Fibroblast of the aortic adventitia (primary cell): ENCODE measurements at regions not wholly inside any gene's neighbourhood (a gene's known extent, or its start where the extent isn't known, plus 50 kb on each side); places are given as distances from the start of the nearest gene placed in this dataset.
A peak's percentile ranks its signal among the peaks of the same experiment; 100 is the strongest.

Source experiments
- DNase-seq: peaks from one replicate; pipeline ENCODE4 v3.0.0-alpha.2; 2010; ENCODE audit warnings: low read depth
- H3K4me3 ChIP-seq: 2 replicates; pipeline ENCODE4 v1.5.1; 2011; ENCODE audit warnings: low read depth, mild to moderate bottlenecking, control low read depth, low read length, moderate library complexity
- TF ChIP-seq, protein P1 (sequence below): IDR thresholded peaks from 2 replicates; pipeline ENCODE4 v1.5.1; 2011; ENCODE audit warnings: mild to moderate bottlenecking, low read length, control low read depth, inconsistent platforms; ENCODE audit not compliant: insufficient read depth

DNA sequence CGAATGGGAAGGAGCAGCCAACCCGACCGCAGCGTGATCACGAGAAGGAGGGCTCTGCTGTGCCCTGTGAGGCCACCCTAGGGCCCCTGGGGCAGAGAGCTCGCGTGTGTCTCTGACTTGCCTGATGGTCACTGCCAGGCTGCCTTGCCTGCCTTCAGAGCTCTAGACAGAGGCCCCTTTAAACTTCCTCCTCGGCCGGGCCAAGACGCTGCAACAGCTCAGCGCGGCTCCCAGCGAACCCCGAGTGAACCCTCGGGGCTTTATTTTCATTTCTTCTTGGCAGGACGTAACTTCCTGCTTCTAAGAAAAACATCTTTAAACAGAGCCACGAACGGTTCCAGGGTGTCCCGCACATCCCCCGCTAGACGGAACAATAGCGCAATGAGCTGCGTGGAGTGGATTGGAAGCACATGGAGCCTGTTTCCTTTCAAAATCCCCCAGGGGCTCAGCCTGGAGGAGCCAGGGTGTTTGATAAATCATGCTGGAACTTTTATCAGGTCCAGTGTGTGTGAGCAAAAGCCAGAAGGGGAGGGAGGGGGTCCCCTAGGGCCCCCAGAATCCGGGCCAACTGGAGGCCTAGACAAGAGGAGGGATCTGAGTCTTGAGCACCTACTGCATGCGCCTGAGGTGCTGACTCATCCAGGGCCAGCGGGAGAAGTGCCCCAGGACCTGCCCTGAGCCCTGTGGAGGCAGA lies 134.1 kb upstream of the GDF10 start:
- TF ChIP-seq, protein P1, sequence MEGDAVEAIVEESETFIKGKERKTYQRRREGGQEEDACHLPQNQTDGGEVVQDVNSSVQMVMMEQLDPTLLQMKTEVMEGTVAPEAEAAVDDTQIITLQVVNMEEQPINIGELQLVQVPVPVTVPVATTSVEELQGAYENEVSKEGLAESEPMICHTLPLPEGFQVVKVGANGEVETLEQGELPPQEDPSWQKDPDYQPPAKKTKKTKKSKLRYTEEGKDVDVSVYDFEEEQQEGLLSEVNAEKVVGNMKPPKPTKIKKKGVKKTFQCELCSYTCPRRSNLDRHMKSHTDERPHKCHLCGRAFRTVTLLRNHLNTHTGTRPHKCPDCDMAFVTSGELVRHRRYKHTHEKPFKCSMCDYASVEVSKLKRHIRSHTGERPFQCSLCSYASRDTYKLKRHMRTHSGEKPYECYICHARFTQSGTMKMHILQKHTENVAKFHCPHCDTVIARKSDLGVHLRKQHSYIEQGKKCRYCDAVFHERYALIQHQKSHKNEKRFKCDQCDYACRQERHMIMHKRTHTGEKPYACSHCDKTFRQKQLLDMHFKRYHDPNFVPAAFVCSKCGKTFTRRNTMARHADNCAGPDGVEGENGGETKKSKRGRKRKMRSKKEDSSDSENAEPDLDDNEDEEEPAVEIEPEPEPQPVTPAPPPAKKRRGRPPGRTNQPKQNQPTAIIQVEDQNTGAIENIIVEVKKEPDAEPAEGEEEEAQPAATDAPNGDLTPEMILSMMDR = peak; percentile 37
- DNase-seq = peak; percentile 98
- peak overlapping the region; percentile 28 for H3K4me3 ChIP-seq

DNA sequence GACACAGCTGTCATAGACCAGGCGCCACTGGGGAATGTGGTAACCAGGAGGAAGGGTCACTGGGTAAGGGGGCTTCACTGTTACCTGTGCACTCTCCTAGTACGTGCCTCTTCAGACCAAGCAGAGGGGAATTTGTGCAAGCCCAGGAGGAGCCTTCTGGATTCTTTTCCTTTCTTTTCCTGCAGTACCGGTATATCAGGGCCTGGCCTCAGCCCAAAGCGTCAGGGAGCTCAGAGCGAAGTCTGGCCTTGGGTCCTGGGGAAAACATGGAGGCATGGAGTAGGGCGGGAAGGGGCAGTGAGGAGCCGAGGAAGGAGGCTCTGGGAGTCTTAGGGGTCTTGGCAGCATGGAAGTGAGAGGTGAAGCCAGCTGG lies 133.6 kb upstream of the GDF10 start:
- TF ChIP-seq, protein P1 = no peak
- peak overlapping the region; percentile 17 for H3K4me3 ChIP-seq
- no peak for DNase-seq

DNA sequence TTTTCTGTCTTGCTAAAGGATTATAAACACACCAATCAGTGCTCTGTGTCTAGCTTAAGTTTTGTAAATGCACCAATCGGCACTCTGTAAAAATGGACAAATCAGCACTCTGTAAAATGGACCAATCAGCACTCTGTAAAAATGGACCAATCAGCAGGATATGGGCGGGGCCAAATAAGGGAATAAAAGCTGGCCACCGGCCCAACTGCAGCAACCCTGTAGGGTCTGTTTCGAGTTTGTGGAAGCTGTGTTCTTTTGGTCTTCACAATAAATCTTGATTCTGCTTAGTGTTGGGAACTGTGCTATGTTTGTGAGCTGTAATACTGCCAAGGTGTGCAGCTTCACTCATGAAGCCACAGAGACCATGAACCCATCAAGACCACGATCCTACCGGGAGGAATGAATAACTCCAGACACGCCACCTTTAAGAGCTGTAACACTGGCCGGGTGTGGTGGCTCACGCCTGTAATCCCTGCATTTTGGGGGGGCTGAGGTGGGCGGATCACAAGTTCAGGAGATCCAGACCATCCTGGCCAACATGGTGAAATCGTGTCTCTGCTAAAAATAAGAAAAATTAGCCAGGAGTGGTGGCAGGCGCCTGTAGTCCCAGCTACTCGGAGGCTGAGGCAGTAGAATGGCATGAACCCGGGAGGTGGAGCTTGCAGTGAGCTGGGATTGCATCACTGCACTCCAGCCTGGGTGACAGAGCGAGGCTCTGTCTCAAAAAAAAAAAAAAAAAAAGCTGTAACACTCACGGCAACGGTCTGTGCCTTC lies 133.0 kb upstream of the GDF10 start:
- peak; percentile 67 for DNase-seq
- peak overlapping the region; percentile 25 for H3K4me3 ChIP-seq

DNA sequence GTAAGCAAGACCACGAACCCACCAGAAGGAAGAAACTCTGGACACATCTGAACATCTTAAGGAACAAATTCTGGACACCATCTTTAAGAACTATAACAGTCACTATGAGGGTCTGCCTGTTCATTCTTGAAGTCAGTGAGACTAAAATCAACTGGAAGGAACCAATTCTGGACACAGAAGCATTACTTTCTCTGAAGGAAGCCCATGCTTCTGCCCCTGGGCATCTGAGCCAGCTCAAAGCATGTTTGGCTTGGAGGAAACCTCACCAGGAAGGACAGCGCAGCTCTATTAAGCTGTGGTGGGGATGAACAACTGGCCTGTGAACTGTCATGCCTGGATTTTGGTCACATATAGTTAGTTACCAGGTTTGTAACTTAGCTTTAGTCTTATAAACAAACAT lies 132.4 kb upstream of the GDF10 start:
- peak; percentile 28 for DNase-seq
- H3K4me3 ChIP-seq = peak overlapping the region; percentile 36

DNA sequence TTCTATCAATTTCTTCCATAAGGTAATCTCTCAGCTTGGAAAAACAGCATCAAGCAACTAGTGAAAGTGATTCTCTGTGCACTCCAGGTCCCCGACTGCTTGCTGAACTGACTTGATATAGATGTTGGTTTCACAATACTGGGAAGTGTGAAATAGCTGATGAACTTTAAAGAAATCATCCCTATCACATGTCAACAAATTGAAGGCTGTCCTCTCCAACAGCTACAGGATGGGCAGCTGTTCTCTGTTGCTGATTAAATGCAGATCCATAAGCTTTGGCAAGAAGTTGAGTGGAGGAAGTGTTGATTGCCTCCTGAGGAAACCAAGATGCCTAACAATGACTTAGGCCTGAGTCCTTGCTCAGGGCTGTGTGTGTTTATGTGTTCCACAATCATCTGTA lies 130.4 kb upstream of the GDF10 start:
- TF ChIP-seq, protein P1 = no peak
- H3K4me3 ChIP-seq = no peak overlapping the region
- no peak for DNase-seq

More for the DNA sequence above, 132.4 kb upstream of the GDF10 start:
- TF ChIP-seq, protein P1 = no peak

DNA sequence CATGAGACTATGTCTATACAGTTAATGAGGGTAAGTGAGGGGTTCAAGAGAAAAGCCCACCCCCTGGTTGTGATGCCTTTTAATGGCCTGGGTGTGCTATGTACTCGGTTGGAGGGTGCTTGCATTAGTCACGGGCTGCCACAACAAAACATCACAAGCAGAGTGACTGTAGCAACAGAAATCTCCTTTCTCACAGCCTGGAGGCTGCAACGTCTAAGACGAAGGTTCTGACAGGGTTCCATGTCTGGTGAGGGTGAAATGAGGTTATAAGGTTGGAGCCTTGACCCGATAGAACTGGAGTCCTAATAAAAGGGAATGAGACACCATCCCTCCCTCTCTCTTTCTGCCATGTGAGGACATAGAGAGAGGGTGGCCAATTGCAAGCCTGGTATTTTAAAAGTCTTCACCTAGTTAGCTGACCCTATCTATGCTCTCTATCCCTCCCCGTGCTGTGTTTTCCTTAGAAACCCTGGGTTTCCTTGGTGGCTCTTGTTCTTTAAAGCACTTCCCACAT lies 126.0 kb upstream of the GDF10 start:
- no peak for DNase-seq
- TF ChIP-seq, protein P1 = no peak

More for the DNA sequence above, 126.0 kb upstream of the GDF10 start:
- H3K4me3 ChIP-seq = no peak overlapping the region
